PFSK-1 (cell line): ENCODE measurements at regions not wholly inside any gene's neighbourhood (a gene's known extent, or its start where the extent isn't known, plus 50 kb on each side); places are given as distances from the start of the nearest gene placed in this dataset.

Source experiments
- FOXP2 ChIP-seq: optimal IDR thresholded peaks from 2 replicates; pipeline ENCODE3; 2011; ENCODE audit warnings: borderline replicate concordance, control low read depth, inconsistent platforms; ENCODE audit not compliant: insufficient read depth; ENCODE audit errors: extremely low read length, extremely low read depth
- POLR2AphosphoS5 ChIP-seq: IDR thresholded peaks from 2 replicates; pipeline ENCODE4 v1.6.1; 2012; ENCODE audit warnings: low read depth, mild to moderate bottlenecking, control low read depth, low read length, moderate library complexity
- REST ChIP-seq, 2 experiments: IDR thresholded peaks; 2 replicates each; pipeline versions ENCODE4 v1.6.1 to v1.8.0; 2011 to 2012; ENCODE audit warnings: low read depth in 2 of 2, low read length in 2 of 2, control low read depth in 1 of 2, inconsistent platforms in 1 of 2, mild to moderate bottlenecking in 1 of 2, moderate library complexity in 1 of 2; ENCODE audit not compliant: insufficient read depth in 1 of 2
- SIN3A ChIP-seq: IDR thresholded peaks from 2 replicates; pipeline ENCODE4 v1.6.1; 2012; ENCODE audit warnings: mild to moderate bottlenecking, low read length, moderate library complexity, borderline replicate concordance; ENCODE audit not compliant: insufficient read depth
- TAF1 ChIP-seq: IDR thresholded peaks from 2 replicates; pipeline ENCODE4 v1.6.1; 2012; ENCODE audit warnings: low read length, control low read depth, borderline replicate concordance; ENCODE audit not compliant: insufficient read depth

GRCh38 chr2:19098467-19099160 lies 259.8 kb downstream of the OSR1 start:
- TF ChIP-seq FOXP2: no peak
- no peak for TF ChIP-seq POLR2AphosphoS5
- no peak for TF ChIP-seq REST (IDR thresholded peaks at IDR 0.05; ENCODE audit: insufficient read depth in 1 of 2, low read depth in 2 of 2, low read length in 2 of 2)
- no peak for TF ChIP-seq TAF1
- TF ChIP-seq SIN3A: no peak

- TF ChIP-seq SIN3A (no peak), FOXP2 (no peak), REST (IDR thresholded peaks at IDR 0.05; ENCODE audit: insufficient read depth in 1 of 2, low read depth in 2 of 2, low read length in 2 of 2) (no peak), POLR2AphosphoS5 (no peak), TAF1 (no peak)
Observed at GRCh38 chr2:19086231-19086651, 272.2 kb downstream of the OSR1 start.

- TF ChIP-seq FOXP2 (no peak), SIN3A (no peak), POLR2AphosphoS5 (no peak), TAF1 (no peak), REST (IDR thresholded peaks at IDR 0.05; ENCODE audit: insufficient read depth in 1 of 2, low read depth in 2 of 2, low read length in 2 of 2) (no peak)
Observed at GRCh38 chr2:19078709-19079108, 279.7 kb downstream of the OSR1 start.

- TF ChIP-seq SIN3A: no peak
- peak; percentile 38 for TF ChIP-seq FOXP2
Observed at GRCh38 chr2:19073522-19073921, 284.9 kb downstream of the OSR1 start.

GRCh38 chr2:19072161-19072560 lies 286.3 kb downstream of the OSR1 start:
- TF ChIP-seq REST (IDR thresholded peaks at IDR 0.05; ENCODE audit: insufficient read depth in 1 of 2, low read depth in 2 of 2, low read length in 2 of 2): no peak
- TF ChIP-seq POLR2AphosphoS5: no peak
- TF ChIP-seq SIN3A: no peak
- no peak for TF ChIP-seq TAF1
- TF ChIP-seq FOXP2: no peak
